ENCODE measurements at regions not wholly inside any gene's neighbourhood (a gene's known extent, or its start where the extent isn't known, plus 50 kb on each side); places are given as distances from the start of the nearest gene placed in this dataset. TPM values are rescaled to one million over a fixed set of nuclear protein-coding genes. Genes with fewer than 3 reads are reported as not detected.

DNA sequence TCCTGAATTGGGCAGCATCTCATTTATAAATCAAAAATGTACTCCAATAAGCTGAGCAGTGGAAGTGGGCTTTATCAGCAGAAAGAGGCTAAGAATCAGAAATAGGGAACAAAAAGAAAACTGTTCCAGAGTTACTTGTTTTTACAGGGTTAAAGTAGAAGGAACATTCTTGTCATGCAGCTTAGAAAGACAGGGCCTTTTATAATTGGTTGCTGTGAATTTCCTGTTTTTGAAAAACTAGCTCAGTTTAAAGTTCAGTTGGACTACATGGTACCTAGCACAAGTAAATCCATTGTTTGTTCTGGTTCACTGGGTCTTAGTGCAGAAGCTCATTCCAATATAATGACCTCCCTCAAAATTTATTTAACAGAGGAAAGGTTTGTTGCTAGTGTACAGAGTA is 200.8 kb downstream of the GRIA2 start:
- Mint-ChIP-seq H3K4me1 (no peaks in the 10 kb centered on the region), H3K27ac (no peak overlapping the region), H3K9me3 (ENCODE audit: insufficient read depth) (no peaks in the 10 kb centered on the region), H3K4me3 (no peak overlapping the region), H3K27me3 (no peaks in the 10 kb centered on the region)
- Histone ChIP-seq H3K36me3 (replicated peaks in 1 of 2; ENCODE audit: control extremely low read depth in 1 of 2, control insufficient read depth in 1 of 2, extremely low read depth in 1 of 2, insufficient read depth in 2 of 2, low read length in 1 of 2) (no peaks in the 10 kb centered on the region), H3K4me1 (ENCODE audit: control insufficient read depth in 2 of 2, insufficient read depth in 2 of 2, low read length in 2 of 2) (no peaks in the 10 kb centered on the region), H3K9ac (ENCODE audit: low read length) (no peak overlapping the region), H3K9me3 (ENCODE audit: control extremely low read depth in 1 of 3, control insufficient read depth in 2 of 3, insufficient read depth in 1 of 3, low read length in 2 of 3) (no peaks in the 10 kb centered on the region), H2AFZ (ENCODE audit: insufficient read depth, low read depth, low read length, poor library complexity, severe bottlenecking) (no peak overlapping the region), H3K27me3 (replicated peaks in 1 of 4; ENCODE audit: control extremely low read depth in 1 of 4, control insufficient read depth in 3 of 4, insufficient read depth in 4 of 4, low read length in 3 of 4) (no peaks in the 10 kb centered on the region), H3K79me2 (ENCODE audit: control insufficient read depth, insufficient read depth, low read length) (no peaks in the 10 kb centered on the region), H4K20me1 (ENCODE audit: control insufficient read depth, insufficient read depth, low read length, poor library complexity, severe bottlenecking) (no peaks in the 10 kb centered on the region), H3K27ac (ENCODE audit: low read length in 2 of 2) (no peak overlapping the region), H3K4me3 (ENCODE audit: control extremely low read depth in 1 of 5, extremely low read depth in 1 of 5, insufficient read depth in 1 of 5, low read depth in 2 of 5, low read length in 4 of 5) (no peak overlapping the region), H3K4me2 (replicated peaks; ENCODE audit: low read depth, low read length, poor library complexity, severe bottlenecking) (no peak overlapping the region)
- ChIA-PET CTCF (no interaction called here), POLR2A (no interaction called here)
- ATAC-seq (ENCODE audit: low read depth): no peak
- DNase-seq: no peak
- intact Hi-C loops (cut with micrococcal nuclease): no loop called here
- TF ChIP-seq EZH2 (IDR thresholded peaks at IDR 0.05; ENCODE audit: borderline replicate concordance, insufficient read depth, low read depth, low read length, poor library complexity, severe bottlenecking): no peak
- no peak for TF ChIP-seq CTCF (IDR thresholded peaks at IDR 0.05)

Small RNA genes lying in the stretch of these regions (small RNA-seq; reads per million reads assigned to genes)
- not detected for gene RF00019 (ENCODE audit: insufficient read length, low read depth, low replicate concordance)

Measured in B cell (primary cell).